Right lung (tissue), 2 donors: ENCODE measurements at regions not wholly inside any gene's neighbourhood (a gene's known extent, or its start where the extent isn't known, plus 50 kb on each side); places are given as distances from the start of the nearest gene placed in this dataset.
"Not testable (repeated sequence)": the region's sequence is repeated elsewhere in the genome, so short reads cannot be mapped to it uniquely, and the experiment has no call there.

Experiments
- DNase-seq, 2 donors: peaks; one replicate each; pipeline ENCODE4 v3.0.0-alpha.2; 2013

- DNase-seq = no peak
These were observed 130.1 kb upstream of the MTHFD1L start for GRCh38 chr6:150735341-150735851.

- no peak for DNase-seq
These were observed 127.3 kb upstream of the MTHFD1L start for GRCh38 chr6:150738092-150738629.

- DNase-seq = no peak
These were observed 125.7 kb upstream of the MTHFD1L start for GRCh38 chr6:150739711-150740349.

GRCh38 chr6:150740453-150740852 is 125.0 kb upstream of the MTHFD1L start:
- no peak for DNase-seq

- no peak for DNase-seq
These were observed 123.8 kb upstream of the MTHFD1L start for GRCh38 chr6:150741633-150742200.

GRCh38 chr6:150744522-150745260 is 120.8 kb upstream of the MTHFD1L start:
- no peak for DNase-seq

GRCh38 chr6:150745896-150746295 is 119.6 kb upstream of the MTHFD1L start:
- no peak for DNase-seq

- DNase-seq = no peak
These were observed 118.3 kb upstream of the MTHFD1L start for GRCh38 chr6:150747155-150747554.

GRCh38 chr6:150749091-150749670 is 116.3 kb upstream of the MTHFD1L start:
- DNase-seq = no peak

- DNase-seq = no peak
These were observed 114.2 kb upstream of the MTHFD1L start for GRCh38 chr6:150751296-150751695.

- no peak for DNase-seq
These were observed 113.1 kb upstream of the MTHFD1L start for GRCh38 chr6:150752409-150752808.

GRCh38 chr6:150753371-150754064 is 112.0 kb upstream of the MTHFD1L start:
- no peak for DNase-seq

- no peak for DNase-seq
These were observed 110.5 kb upstream of the MTHFD1L start for GRCh38 chr6:150755042-150755441.

- DNase-seq = no peak
These were observed 110.0 kb upstream of the MTHFD1L start for GRCh38 chr6:150755524-150755923.

- DNase-seq = no peak
These were observed 109.3 kb upstream of the MTHFD1L start for GRCh38 chr6:150756173-150756572.

- not testable (repeated sequence) for DNase-seq
These were observed 107.7 kb upstream of the MTHFD1L start for GRCh38 chr6:150757807-150758206.

- DNase-seq = no peak
These were observed 106.0 kb upstream of the MTHFD1L start for GRCh38 chr6:150759483-150759882.

- DNase-seq = no peak
These were observed 103.7 kb upstream of the MTHFD1L start for GRCh38 chr6:150761771-150762170.

- DNase-seq = no peak
These were observed 101.0 kb upstream of the MTHFD1L start for GRCh38 chr6:150764334-150765066.

GRCh38 chr6:150765067-150765764 is 100.3 kb upstream of the MTHFD1L start:
- no peak for DNase-seq
